Erythroblast (primary cell): ENCODE measurements at regions not wholly inside any gene's neighbourhood (a gene's known extent, or its start where the extent isn't known, plus 50 kb on each side); places are given as distances from the start of the nearest gene placed in this dataset.

ENCODE experiments used
- GATA1 ChIP-seq: IDR thresholded peaks from 2 replicates; pipeline ENCODE4 v1.6.1; 2011; ENCODE audit warnings: low read depth, mild to moderate bottlenecking, control low read depth, low read length, moderate library complexity
- POLR2A ChIP-seq: IDR thresholded peaks from 2 replicates; pipeline ENCODE4 v1.6.1; 2011; ENCODE audit warnings: mild to moderate bottlenecking, low read length

- TF ChIP-seq POLR2A, result no peak
- TF ChIP-seq GATA1, result no peak
Observed at GRCh38 chr7:114822131-114822530, 99.8 kb upstream of the MDFIC start.
